Neural crest cell (in vitro differentiated cells): ENCODE measurements at regions not wholly inside any gene's neighbourhood (a gene's known extent, or its start where the extent isn't known, plus 50 kb on each side); places are given as distances from the start of the nearest gene placed in this dataset.

ENCODE experiments used
- DNase-seq: peaks from one replicate; pipeline ENCODE4 v3.0.0; 2021; ENCODE audit warnings: low read depth, mixed read lengths, low spot score
- H3K27ac Mint-ChIP-seq: one replicate; pipeline ENCODE4 v1.8.0; 2021; ENCODE audit warnings: mild to moderate bottlenecking, mixed read lengths; ENCODE audit not compliant: unreplicated experiment
- H3K27me3 Mint-ChIP-seq: 2 replicates; pipeline ENCODE4 v1.8.0; 2021; ENCODE audit warnings: low read depth, mild to moderate bottlenecking, mixed read lengths
- H3K36me3 Mint-ChIP-seq: 2 replicates; pipeline ENCODE4 v1.8.0; 2021; ENCODE audit warnings: low read depth, mild to moderate bottlenecking, mixed read lengths
- H3K4me1 Mint-ChIP-seq: 2 replicates; pipeline ENCODE4 v1.8.0; 2021; ENCODE audit warnings: mixed read lengths
- H3K4me3 Mint-ChIP-seq: one replicate; pipeline ENCODE4 v1.8.0; 2021; ENCODE audit warnings: mild to moderate bottlenecking, mixed read lengths
- H3K9me3 Mint-ChIP-seq: 2 replicates; pipeline ENCODE4 v1.8.0; 2021; ENCODE audit warnings: mixed read lengths
- CTCF ChIP-seq: fragments of 200-600 bp; sonication (generic); conservative IDR thresholded peaks from 2 replicates; pipeline ENCODE4 v1.5.0; 2021; ENCODE audit warnings: antibody characterized with exemption, mild to moderate bottlenecking

- no peak for TF ChIP-seq CTCF
- Mint-ChIP-seq H3K36me3 (no peaks in the 10 kb centered on the region), H3K27me3 (peaks cover 53% of the 10 kb centered on the region), H3K4me3 (no peak overlapping the region), H3K27ac (no peak overlapping the region), H3K4me1 (peaks cover 8% of the 10 kb centered on the region), H3K9me3 (no peaks in the 10 kb centered on the region)
- no peak for DNase-seq
Observed at GRCh38 chr16:86727131-86727530, 148.8 kb downstream of the FOXL1 start.

- Mint-ChIP-seq H3K27ac (no peak overlapping the region), H3K4me1 (peaks cover 11% of the 10 kb centered on the region), H3K27me3 (peaks cover 58% of the 10 kb centered on the region), H3K4me3 (no peak overlapping the region), H3K9me3 (no peaks in the 10 kb centered on the region), H3K36me3 (no peaks in the 10 kb centered on the region)
- no peak for TF ChIP-seq CTCF
- no peak for DNase-seq
Observed at GRCh38 chr16:86727632-86728031, 149.3 kb downstream of the FOXL1 start.

- no peak overlapping the region for H3K27ac Mint-ChIP-seq
- no peaks in the 10 kb centered on the region for H3K36me3 Mint-ChIP-seq
- peaks cover 78% of the 10 kb centered on the region for H3K27me3 Mint-ChIP-seq
- no peak for DNase-seq
- peaks cover 30% of the 10 kb centered on the region for H3K4me1 Mint-ChIP-seq
- H3K9me3 Mint-ChIP-seq: no peaks in the 10 kb centered on the region
- no peak for TF ChIP-seq CTCF
- no peak overlapping the region for H3K4me3 Mint-ChIP-seq
Observed at GRCh38 chr16:86729686-86730085, 151.3 kb downstream of the FOXL1 start.

GRCh38 chr16:86730086-86730485 is 151.7 kb downstream of the FOXL1 start:
- no peak overlapping the region for H3K4me3 Mint-ChIP-seq
- H3K9me3 Mint-ChIP-seq: no peaks in the 10 kb centered on the region
- H3K36me3 Mint-ChIP-seq: no peaks in the 10 kb centered on the region
- DNase-seq: no peak
- H3K4me1 Mint-ChIP-seq: peaks cover 34% of the 10 kb centered on the region
- no peak for TF ChIP-seq CTCF
- no peak overlapping the region for H3K27ac Mint-ChIP-seq
- H3K27me3 Mint-ChIP-seq: peaks cover 80% of the 10 kb centered on the region

- H3K27me3 Mint-ChIP-seq: peaks cover 76% of the 10 kb centered on the region
- DNase-seq: no peak
- H3K27ac Mint-ChIP-seq: no peak overlapping the region
- H3K9me3 Mint-ChIP-seq: no peaks in the 10 kb centered on the region
- H3K36me3 Mint-ChIP-seq: no peaks in the 10 kb centered on the region
- peaks cover 37% of the 10 kb centered on the region for H3K4me1 Mint-ChIP-seq
- no peak overlapping the region for H3K4me3 Mint-ChIP-seq
- no peak for TF ChIP-seq CTCF
Observed at GRCh38 chr16:86730597-86730996, 152.2 kb downstream of the FOXL1 start.
